B cell (primary cell): ENCODE measurements at regions not wholly inside any gene's neighbourhood (a gene's known extent, or its start where the extent isn't known, plus 50 kb on each side); places are given as distances from the start of the nearest gene placed in this dataset.

Experiments
- CTCF ChIP-seq: fragments of 200-600 bp; IDR thresholded peaks from one replicate; pipeline ENCODE4 v1.8.0; 2022; ENCODE audit warnings: antibody characterized with exemption, mild to moderate bottlenecking
- EZH2 ChIP-seq: IDR thresholded peaks from 2 replicates; pipeline ENCODE4 v1.6.1; 2012; ENCODE audit warnings: borderline replicate concordance, low read depth, mild to moderate bottlenecking, moderate library complexity, low read length; ENCODE audit not compliant: insufficient read depth, poor library complexity, severe bottlenecking

GRCh38 chr11:93073026-93073425, 103.6 kb downstream of the MTNR1B start:
- TF ChIP-seq CTCF = no peak
- TF ChIP-seq EZH2 = no peak
